ENCODE measurements at regions not wholly inside any gene's neighbourhood (a gene's known extent, or its start where the extent isn't known, plus 50 kb on each side); places are given as distances from the start of the nearest gene placed in this dataset.

DNA sequence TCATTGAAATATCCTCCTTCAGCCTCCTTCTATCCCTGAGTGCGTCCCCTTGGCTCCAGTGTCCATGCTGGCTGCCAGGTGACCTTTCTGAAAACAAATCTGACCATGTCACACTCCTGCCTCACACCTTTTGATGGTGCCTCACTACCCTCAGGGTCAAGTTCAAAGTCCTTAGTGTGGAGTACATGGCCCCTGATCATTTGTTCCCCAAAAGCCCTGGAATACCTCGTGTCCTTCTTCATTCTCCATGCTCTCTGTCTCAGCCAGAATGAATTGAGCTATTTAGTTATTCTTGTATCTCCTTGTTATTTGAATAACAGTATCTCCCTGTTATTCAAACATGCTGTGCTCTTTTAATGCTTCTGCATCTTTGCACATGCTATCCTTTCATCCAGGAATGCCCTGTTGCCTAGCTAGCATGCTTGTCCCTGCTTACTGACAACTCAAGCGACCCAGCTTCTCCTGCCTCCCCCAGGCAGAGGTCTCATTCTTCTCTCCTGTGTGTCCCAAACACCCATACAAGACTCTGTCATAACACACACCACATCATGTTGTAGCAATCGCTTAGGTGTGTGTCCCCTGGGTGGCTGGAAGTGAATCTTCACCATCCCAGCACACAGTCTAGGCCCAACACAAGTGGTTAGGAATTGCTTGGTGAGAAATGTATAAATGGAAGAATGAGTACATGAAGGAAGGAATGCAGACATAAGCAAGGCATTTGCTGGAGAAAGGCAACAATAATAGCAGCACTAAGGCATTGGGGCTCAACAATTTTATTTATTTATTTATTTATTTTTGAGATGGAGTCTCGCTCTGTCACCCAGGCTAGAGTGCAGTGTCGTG is 144.0 kb downstream of the DDX1 start:
- FAIRE-seq, result no peak
- TF ChIP-seq PAX5 (IDR thresholded peaks at IDR 0.05; ENCODE audit: insufficient read depth, low read length, severe bottlenecking) (no peak), POU2F2 (IDR thresholded peaks at IDR 0.05; ENCODE audit: low read depth, low read length) (no peak), POLR2AphosphoS5 (IDR thresholded peaks at IDR 0.05; ENCODE audit: low read depth, low read length) (no peak), POLR2A (IDR thresholded peaks at IDR 0.05; ENCODE audit: low read depth, low read length) (no peak), TAF1 (IDR thresholded peaks at IDR 0.05; ENCODE audit: low read depth, low read length) (no peak), SPI1 (IDR thresholded peaks at IDR 0.05; ENCODE audit: low read depth, low read length) (no peak)
- no peak for DNase-seq (ENCODE audit: insufficient read length, low spot score)

DNA sequence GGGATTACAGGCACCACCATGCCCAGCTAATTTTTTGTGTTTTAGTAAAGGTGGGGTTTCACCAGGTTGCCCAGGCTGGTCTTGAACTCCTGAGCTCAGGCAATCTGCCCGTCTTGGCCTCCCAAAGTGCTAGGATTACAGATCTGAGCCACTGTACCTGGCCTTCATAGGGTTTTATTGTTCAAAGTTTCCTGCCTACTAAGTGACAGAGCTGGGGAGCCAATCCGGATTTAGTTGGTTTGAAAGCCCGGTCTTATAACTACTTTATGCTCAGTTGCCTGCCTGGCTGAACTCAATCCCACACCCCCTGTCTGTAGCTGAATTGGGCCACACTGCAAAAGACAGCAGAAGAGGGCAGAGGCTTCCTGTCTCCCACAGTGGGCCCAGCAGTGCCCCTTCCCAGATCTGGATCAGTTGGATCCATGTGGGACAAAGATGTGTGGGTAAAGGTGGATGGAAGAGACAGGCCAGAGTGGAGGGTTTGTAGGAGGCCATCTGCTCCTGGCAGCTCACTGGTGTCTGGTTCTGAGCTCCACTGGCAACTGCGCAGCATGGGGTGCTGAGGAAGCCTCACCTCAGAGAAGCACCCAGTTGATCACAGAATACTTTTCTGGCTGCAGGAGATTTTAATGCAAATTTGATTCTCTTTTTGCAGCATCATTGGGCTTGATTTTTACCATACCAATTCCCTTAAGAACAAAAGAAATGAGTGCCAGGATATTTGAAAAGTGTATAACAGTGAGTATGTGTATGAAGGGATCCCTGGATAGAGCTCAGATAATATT is 144.9 kb downstream of the DDX1 start:
- DNase-seq (ENCODE audit: insufficient read length, low spot score) (no peak), FAIRE-seq (no peak)
- no peak for TF ChIP-seq POLR2A (IDR thresholded peaks at IDR 0.05; ENCODE audit: low read depth, low read length)
- TF ChIP-seq TAF1 (IDR thresholded peaks at IDR 0.05; ENCODE audit: low read depth, low read length), result no peak
- no peak for TF ChIP-seq POU2F2 (IDR thresholded peaks at IDR 0.05; ENCODE audit: low read depth, low read length)
- TF ChIP-seq POLR2AphosphoS5 (IDR thresholded peaks at IDR 0.05; ENCODE audit: low read depth, low read length), result no peak
- no peak for TF ChIP-seq SPI1 (IDR thresholded peaks at IDR 0.05; ENCODE audit: low read depth, low read length)
- TF ChIP-seq PAX5 (IDR thresholded peaks at IDR 0.05; ENCODE audit: insufficient read depth, low read length, severe bottlenecking), result no peak

DNA sequence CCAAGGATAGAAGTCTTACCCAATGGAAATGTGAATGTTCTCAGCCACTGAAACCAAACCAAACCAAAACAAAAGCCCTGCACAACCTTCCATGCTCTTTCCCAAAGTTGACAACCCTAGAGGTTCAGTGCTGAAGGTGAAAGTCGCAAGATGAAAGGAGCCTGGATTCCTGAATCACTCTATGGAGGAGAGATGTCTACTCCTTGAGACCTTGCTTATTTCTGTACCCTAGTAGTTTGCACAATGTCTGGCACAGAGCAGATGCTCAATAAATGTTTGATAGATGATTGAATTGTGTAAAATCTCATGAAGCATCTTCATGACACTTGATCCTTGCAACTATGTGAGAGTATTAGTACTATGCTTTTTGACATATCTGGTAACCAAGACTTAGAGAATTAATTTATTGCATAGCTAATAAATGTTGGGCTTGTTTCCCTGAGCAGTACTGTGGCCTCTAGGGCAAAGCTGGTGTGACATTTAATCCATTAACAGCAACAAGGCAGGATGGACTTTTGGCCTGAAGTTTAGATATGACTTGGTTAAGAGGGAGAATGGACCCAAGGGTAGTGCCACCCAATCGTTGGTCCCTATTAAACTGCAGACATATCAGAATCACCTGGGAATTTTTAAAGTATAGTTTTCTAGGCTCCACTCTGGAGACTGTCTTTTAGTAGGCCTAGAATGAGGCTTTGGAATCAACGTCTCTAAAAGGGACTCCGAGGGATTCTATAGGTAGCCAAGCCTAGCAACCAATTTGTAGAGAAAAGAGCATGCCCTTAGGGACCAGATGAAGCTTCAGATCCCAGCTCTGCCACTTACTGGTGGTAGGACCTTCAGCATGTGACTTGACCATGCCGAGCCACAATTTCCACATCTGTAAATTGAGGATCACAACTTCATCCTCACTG is 145.9 kb downstream of the DDX1 start:
- no peak for TF ChIP-seq POLR2A (IDR thresholded peaks at IDR 0.05; ENCODE audit: low read depth, low read length)
- no peak for TF ChIP-seq POU2F2 (IDR thresholded peaks at IDR 0.05; ENCODE audit: low read depth, low read length)
- no peak for TF ChIP-seq TAF1 (IDR thresholded peaks at IDR 0.05; ENCODE audit: low read depth, low read length)
- no peak for TF ChIP-seq POLR2AphosphoS5 (IDR thresholded peaks at IDR 0.05; ENCODE audit: low read depth, low read length)
- no peak for TF ChIP-seq SPI1 (IDR thresholded peaks at IDR 0.05; ENCODE audit: low read depth, low read length)
- TF ChIP-seq PAX5 (IDR thresholded peaks at IDR 0.05; ENCODE audit: insufficient read depth, low read length, severe bottlenecking), result no peak
- FAIRE-seq (no peak), DNase-seq (ENCODE audit: insufficient read length, low spot score) (no peak)

DNA sequence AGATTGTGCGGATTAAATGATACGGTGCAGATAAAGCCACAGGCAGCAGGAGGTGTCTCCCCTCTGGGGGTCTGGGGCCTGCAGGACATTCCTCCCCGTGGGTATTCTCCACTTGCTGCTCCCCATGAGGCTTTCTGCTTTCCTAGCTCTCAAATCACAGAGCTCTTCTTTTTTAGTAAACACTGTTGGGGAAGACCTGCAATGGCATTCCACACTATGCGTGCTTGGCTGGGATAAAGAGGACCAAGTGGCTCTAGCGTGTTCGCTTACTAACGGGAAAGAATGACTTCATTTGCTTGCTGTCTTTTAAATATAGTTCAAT is 146.5 kb downstream of the DDX1 start:
- TF ChIP-seq POU2F2 (IDR thresholded peaks at IDR 0.05; ENCODE audit: low read depth, low read length), result no peak
- no peak for TF ChIP-seq POLR2AphosphoS5 (IDR thresholded peaks at IDR 0.05; ENCODE audit: low read depth, low read length)
- no peak for TF ChIP-seq POLR2A (IDR thresholded peaks at IDR 0.05; ENCODE audit: low read depth, low read length)
- TF ChIP-seq TAF1 (IDR thresholded peaks at IDR 0.05; ENCODE audit: low read depth, low read length), result no peak
- TF ChIP-seq PAX5 (IDR thresholded peaks at IDR 0.05; ENCODE audit: insufficient read depth, low read length, severe bottlenecking), result no peak
- TF ChIP-seq SPI1 (IDR thresholded peaks at IDR 0.05; ENCODE audit: low read depth, low read length), result no peak
- FAIRE-seq (no peak), DNase-seq (ENCODE audit: insufficient read length, low spot score) (no peak)

DNA sequence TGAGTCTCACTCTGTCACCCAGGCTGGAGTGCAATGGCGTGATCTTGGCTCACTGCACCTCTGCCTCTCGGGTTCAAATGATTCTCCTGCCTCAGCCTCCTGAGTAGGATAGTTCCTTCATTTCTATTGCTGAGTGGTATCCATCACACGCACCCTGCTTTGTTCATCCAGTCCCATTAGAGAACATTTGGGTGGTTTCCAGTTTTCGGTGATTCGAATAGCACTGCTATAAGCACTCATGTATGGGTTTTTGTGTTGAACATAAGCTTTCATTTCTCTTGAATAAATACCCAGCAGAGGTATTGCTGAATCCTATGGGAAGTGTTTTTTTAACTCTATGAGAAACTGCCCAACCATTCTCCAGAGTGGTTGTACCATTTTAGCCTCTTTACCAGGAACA is 147.3 kb downstream of the DDX1 start:
- no peak for FAIRE-seq
- no peak for DNase-seq (ENCODE audit: insufficient read length, low spot score)
- TF ChIP-seq SPI1 (IDR thresholded peaks at IDR 0.05; ENCODE audit: low read depth, low read length) (no peak), POLR2AphosphoS5 (IDR thresholded peaks at IDR 0.05; ENCODE audit: low read depth, low read length) (no peak), TAF1 (IDR thresholded peaks at IDR 0.05; ENCODE audit: low read depth, low read length) (no peak), PAX5 (IDR thresholded peaks at IDR 0.05; ENCODE audit: insufficient read depth, low read length, severe bottlenecking) (no peak), POU2F2 (IDR thresholded peaks at IDR 0.05; ENCODE audit: low read depth, low read length) (no peak), POLR2A (IDR thresholded peaks at IDR 0.05; ENCODE audit: low read depth, low read length) (no peak)

DNA sequence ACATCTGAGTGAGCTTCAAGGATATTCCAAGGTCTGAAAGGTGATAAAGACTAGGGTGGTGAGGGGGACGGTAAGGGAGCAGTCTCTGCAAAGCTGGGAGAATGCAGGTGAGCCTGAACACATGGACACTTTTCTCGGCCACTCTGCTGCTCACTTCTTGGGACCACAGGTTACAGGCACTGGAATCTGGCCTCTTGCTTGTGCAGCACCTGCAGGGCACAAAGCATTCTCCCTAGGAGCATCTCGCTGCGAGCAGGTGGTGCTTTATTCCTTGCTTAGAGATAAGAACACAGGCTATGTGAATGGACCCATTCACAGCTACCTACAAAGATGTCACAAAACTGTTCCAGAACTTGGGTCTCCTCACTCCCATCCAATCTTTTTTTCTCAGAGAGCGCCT is 153.2 kb downstream of the DDX1 start:
- FAIRE-seq (no peak), DNase-seq (ENCODE audit: insufficient read length, low spot score) (no peak)
- TF ChIP-seq POLR2A (IDR thresholded peaks at IDR 0.05; ENCODE audit: low read depth, low read length) (no peak), POLR2AphosphoS5 (IDR thresholded peaks at IDR 0.05; ENCODE audit: low read depth, low read length) (no peak), POU2F2 (IDR thresholded peaks at IDR 0.05; ENCODE audit: low read depth, low read length) (no peak)

DNA sequence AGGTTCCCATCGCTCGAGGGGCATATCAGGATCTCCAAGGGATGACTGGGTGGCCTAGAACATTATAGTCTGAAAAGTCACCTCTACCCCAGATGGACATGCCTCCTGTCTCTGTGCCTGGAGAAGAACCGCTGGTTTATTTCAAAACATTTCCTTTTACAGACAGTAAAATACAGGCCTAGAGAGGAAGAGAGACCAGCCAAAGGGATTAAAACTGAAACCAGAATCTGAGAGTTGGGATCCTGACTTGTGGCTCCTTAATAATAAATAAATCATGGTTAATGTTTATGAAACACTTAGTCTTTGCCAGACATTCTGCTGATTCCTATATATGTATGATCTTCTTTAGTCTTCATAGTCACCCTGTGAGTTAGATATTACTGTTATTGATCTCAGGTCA is 153.7 kb downstream of the DDX1 start:
- no peak for TF ChIP-seq POLR2A (IDR thresholded peaks at IDR 0.05; ENCODE audit: low read depth, low read length)
- no peak for TF ChIP-seq SPI1 (IDR thresholded peaks at IDR 0.05; ENCODE audit: low read depth, low read length)
- no peak for TF ChIP-seq POU2F2 (IDR thresholded peaks at IDR 0.05; ENCODE audit: low read depth, low read length)
- no peak for TF ChIP-seq TAF1 (IDR thresholded peaks at IDR 0.05; ENCODE audit: low read depth, low read length)
- TF ChIP-seq PAX5 (IDR thresholded peaks at IDR 0.05; ENCODE audit: insufficient read depth, low read length, severe bottlenecking), result no peak
- no peak for TF ChIP-seq POLR2AphosphoS5 (IDR thresholded peaks at IDR 0.05; ENCODE audit: low read depth, low read length)
- FAIRE-seq (no peak), DNase-seq (ENCODE audit: insufficient read length, low spot score) (no peak)

DNA sequence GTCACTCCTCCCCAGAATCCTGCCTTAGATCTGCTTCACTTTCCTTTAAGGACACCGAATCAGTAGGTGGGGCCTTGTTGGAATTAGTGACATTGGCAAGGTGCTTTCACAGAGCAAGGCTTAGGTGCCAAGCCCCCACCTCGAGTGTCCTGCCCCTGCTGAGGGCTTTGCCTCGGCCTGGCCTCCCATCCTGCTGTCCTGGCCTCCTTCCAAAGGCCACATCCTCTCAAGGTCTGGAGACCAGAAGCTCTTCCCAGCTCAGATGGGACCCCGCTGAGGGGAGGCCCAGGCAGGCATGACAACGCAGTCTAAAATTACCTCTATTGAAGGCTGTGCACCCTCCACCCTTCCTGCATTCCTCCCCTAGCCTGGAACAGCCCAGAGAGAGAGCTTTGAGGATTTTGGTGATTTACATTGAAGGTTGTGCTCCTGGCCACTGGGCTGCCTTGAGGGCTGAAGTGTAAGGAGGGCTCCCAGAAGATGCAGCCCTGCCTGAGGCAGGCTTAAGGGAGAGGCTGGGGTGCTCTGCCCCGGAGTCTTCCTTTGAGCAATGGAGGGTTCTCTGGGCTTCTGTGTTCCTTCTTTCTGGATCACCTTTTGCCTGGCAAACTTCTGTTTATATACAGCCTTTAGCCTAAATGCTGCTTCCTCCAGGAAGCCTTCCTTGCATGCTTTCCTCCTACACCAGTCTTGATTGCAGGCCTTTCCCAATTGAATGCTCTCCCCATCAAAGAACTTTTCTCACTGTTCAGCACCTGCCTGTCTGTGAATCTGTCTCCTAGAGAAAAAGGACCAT is 154.4 kb downstream of the DDX1 start:
- DNase-seq (ENCODE audit: insufficient read length, low spot score) (no peak), FAIRE-seq (no peak)
- TF ChIP-seq TAF1 (IDR thresholded peaks at IDR 0.05; ENCODE audit: low read depth, low read length), result no peak
- TF ChIP-seq POLR2A (IDR thresholded peaks at IDR 0.05; ENCODE audit: low read depth, low read length), result no peak
- no peak for TF ChIP-seq POLR2AphosphoS5 (IDR thresholded peaks at IDR 0.05; ENCODE audit: low read depth, low read length)
- TF ChIP-seq SPI1 (IDR thresholded peaks at IDR 0.05; ENCODE audit: low read depth, low read length), result no peak
- no peak for TF ChIP-seq POU2F2 (IDR thresholded peaks at IDR 0.05; ENCODE audit: low read depth, low read length)
- no peak for TF ChIP-seq PAX5 (IDR thresholded peaks at IDR 0.05; ENCODE audit: insufficient read depth, low read length, severe bottlenecking)
